LNCAP (cell line): ENCODE measurements at regions not wholly inside any gene's neighbourhood (a gene's known extent, or its start where the extent isn't known, plus 50 kb on each side); places are given as distances from the start of the nearest gene placed in this dataset.

Experiments used
- CTCF ChIP-seq: fragments of 450-650 bp; IDR thresholded peaks from 2 replicates; pipeline ENCODE4 v1.5.1; 2017; ENCODE audit warnings: mild to moderate bottlenecking

DNA sequence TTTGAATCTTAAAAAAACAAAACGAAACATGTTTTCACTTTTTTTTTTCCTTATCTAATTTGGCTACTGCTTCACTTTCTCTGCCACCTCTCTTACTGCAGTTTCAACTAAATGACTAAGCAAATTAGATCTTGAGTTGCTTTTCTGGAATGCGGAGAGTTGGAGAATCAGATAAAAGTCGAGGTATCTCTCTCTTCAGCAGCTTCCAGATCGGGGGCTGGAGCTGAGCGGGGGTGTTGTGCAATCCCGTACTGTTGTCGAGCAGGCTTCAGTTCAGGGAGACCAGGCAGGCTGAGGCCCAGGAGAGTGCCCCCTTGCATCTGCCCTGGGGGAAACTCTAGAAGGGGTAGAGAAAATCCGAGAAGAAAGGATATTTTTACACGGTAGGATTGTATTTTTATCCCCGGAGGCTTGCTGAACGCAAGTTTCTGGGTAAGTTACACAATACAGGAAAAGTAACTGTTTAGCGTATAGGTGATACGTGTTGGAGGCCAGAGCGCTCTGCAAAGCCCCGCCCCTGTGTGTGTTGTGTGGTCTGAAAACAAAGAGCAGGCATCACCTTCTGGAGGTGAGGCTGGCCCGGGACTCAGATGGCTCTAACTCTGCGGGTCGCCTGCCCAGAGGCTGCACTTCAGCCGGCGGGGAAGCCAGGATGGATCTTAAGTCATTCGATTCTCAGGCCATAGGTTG is 116.6 kb downstream of the KLF6 start:
- TF ChIP-seq CTCF, result no peak

DNA sequence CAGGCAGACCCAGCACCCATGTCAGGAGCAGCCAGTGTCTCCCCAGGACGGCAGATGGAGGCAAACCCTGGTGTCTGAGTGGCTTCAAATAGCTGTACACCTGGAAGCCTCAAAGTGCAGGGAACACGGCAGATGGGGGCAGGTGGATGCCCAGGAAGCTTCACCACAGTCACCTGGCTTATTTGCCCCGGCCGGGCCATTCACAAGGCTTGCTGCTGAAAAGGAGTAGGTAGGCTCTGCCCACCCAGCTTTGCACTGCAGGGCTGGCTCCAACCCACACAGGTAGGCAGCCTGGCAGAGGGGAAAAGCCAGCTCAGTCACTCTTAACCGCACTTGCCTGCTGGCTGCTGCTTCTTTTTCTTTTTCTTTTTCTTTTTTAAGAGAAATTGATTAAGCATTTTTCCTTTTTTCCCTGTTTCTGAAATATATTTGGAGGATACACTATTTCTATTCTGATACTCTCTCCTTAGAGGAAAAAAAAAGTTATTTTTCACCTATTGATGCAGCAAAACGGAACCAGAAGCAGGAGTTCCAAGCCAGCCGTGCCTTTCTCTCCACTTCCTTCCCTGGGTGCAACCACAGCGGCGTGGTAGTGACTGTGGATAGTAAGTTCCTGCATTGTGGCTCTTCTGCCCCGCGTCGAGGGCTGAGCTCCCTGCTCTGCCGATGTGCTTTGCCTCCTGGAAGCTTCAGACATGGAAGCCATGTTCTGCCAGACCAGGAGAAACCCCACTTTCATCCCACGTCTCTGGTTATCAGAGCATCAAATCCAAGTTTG is 118.3 kb downstream of the KLF6 start:
- no peak for TF ChIP-seq CTCF

- TF ChIP-seq CTCF, result no peak
Observed at GRCh38 chr10:3665316-3665908, 119.6 kb downstream of the KLF6 start.

GRCh38 chr10:3662775-3663174 is 122.2 kb downstream of the KLF6 start:
- no peak for TF ChIP-seq CTCF

DNA sequence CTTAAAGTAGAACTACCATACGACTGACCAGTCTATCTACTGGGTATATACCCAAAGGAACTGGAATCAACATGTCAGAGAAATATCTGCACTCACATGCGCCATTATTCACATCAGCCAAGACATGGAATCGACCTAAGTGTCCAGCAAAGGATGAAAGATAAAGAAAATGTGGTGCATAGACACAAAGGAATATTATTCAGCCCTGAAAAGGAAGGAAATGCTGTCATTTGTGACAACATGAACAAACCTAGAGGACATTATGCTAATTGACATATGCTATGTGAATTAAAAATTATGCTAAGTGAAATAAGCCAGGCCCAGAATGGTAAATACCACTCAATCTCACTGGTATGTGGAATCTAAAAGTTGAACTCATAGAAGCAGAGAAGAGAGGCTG is 123.7 kb downstream of the KLF6 start:
- TF ChIP-seq CTCF, result no peak

DNA sequence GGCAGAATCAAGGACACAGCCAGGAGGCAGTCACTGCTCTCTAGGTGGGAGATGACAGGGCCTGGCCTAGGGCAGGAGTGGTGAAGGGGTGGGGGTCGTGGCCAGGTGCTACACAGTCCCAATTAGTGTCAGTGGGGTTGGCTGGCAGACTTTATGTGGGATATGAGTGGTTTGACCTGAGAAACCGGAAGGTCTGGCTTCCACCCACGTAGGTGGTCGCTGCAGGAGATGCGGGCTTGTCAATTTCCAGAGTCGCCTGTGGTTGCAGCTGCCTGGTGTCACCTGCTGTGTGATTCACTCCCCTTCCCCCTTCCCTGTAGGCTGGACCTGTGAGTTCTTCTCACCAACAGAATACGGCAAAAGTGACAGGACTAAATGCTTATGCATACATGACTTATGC is 124.3 kb downstream of the KLF6 start:
- TF ChIP-seq CTCF, result no peak

- TF ChIP-seq CTCF, result no peak
Observed at GRCh38 chr10:3659203-3659917, 125.6 kb downstream of the KLF6 start.
